ENCODE measurements at regions not wholly inside any gene's neighbourhood (a gene's known extent, or its start where the extent isn't known, plus 50 kb on each side); places are given as distances from the start of the nearest gene placed in this dataset.

GRCh38 chr7:13139436-13139835 lies 452.0 kb downstream of the ARL4A start:
- no peaks in the 10 kb centered on the region for H3K36me3 ChIP-seq
- DNase-seq = no peak
- no peak overlapping the region for H3K4me3 ChIP-seq (ENCODE audit: low read depth, low read length)
- H3K27ac ChIP-seq = no peak overlapping the region
- TF ChIP-seq, protein P1, sequence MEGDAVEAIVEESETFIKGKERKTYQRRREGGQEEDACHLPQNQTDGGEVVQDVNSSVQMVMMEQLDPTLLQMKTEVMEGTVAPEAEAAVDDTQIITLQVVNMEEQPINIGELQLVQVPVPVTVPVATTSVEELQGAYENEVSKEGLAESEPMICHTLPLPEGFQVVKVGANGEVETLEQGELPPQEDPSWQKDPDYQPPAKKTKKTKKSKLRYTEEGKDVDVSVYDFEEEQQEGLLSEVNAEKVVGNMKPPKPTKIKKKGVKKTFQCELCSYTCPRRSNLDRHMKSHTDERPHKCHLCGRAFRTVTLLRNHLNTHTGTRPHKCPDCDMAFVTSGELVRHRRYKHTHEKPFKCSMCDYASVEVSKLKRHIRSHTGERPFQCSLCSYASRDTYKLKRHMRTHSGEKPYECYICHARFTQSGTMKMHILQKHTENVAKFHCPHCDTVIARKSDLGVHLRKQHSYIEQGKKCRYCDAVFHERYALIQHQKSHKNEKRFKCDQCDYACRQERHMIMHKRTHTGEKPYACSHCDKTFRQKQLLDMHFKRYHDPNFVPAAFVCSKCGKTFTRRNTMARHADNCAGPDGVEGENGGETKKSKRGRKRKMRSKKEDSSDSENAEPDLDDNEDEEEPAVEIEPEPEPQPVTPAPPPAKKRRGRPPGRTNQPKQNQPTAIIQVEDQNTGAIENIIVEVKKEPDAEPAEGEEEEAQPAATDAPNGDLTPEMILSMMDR (IDR thresholded peaks at IDR 0.05; ENCODE audit: low read depth, low read length) = no peak
- H3K27me3 ChIP-seq (ENCODE audit: insufficient read depth, low read depth, severe bottlenecking) = no peaks in the 10 kb centered on the region
- H3K9me3 ChIP-seq (ENCODE audit: severe bottlenecking) = no peaks in the 10 kb centered on the region

GRCh38 chr7:13144673-13145072 lies 457.2 kb downstream of the ARL4A start:
- H3K9me3 ChIP-seq (ENCODE audit: severe bottlenecking) = no peaks in the 10 kb centered on the region
- H3K36me3 ChIP-seq = no peaks in the 10 kb centered on the region
- H3K27ac ChIP-seq = no peak overlapping the region
- DNase-seq = no peak
- no peak overlapping the region for H3K4me3 ChIP-seq (ENCODE audit: low read depth, low read length)
- TF ChIP-seq, protein P1 (IDR thresholded peaks at IDR 0.05; ENCODE audit: low read depth, low read length) = no peak
- no peaks in the 10 kb centered on the region for H3K27me3 ChIP-seq (ENCODE audit: insufficient read depth, low read depth, severe bottlenecking)

- Histone ChIP-seq H3K9me3 (ENCODE audit: severe bottlenecking) (no peaks in the 10 kb centered on the region), H3K27ac (no peak overlapping the region), H3K27me3 (ENCODE audit: insufficient read depth, low read depth, severe bottlenecking) (no peaks in the 10 kb centered on the region), H3K36me3 (no peaks in the 10 kb centered on the region), H3K4me3 (ENCODE audit: low read depth, low read length) (no peak overlapping the region)
- TF ChIP-seq, protein P1 (IDR thresholded peaks at IDR 0.05; ENCODE audit: low read depth, low read length) = no peak
- no peak for DNase-seq
These were observed 461.1 kb downstream of the ARL4A start for GRCh38 chr7:13148548-13148947.

DNA sequence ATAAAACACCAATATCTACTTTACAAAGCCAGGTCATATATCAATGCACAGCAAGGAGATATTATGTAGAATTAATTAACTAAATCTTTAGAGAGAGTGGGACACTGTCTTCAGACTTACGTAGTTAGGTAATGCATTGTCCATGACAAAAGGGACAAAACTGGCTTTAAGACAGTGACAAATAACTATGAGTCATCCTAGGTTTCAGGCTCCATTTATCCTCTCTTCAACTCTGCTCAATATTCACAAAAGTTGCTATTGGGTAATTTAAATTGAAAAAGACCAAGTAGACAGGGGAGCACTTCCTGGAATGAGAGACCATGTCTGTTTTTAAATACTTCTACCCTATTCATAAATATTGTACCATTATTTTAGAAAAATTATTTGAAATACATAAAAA lies 464.5 kb downstream of the ARL4A start:
- TF ChIP-seq, protein P1 (IDR thresholded peaks at IDR 0.05; ENCODE audit: low read depth, low read length) = no peak

GRCh38 chr7:13152755-13153154 lies 465.3 kb downstream of the ARL4A start:
- Histone ChIP-seq H3K27me3 (ENCODE audit: insufficient read depth, low read depth, severe bottlenecking) (no peaks in the 10 kb centered on the region), H3K27ac (no peak overlapping the region), H3K9me3 (ENCODE audit: severe bottlenecking) (no peaks in the 10 kb centered on the region), H3K36me3 (no peaks in the 10 kb centered on the region), H3K4me3 (ENCODE audit: low read depth, low read length) (no peak overlapping the region)
- no peak for DNase-seq
- TF ChIP-seq, protein P1 (IDR thresholded peaks at IDR 0.05; ENCODE audit: low read depth, low read length) = no peak

More for the DNA sequence above, 464.5 kb downstream of the ARL4A start:
- Histone ChIP-seq H3K4me3 (ENCODE audit: low read depth, low read length) (no peak overlapping the region), H3K27me3 (ENCODE audit: insufficient read depth, low read depth, severe bottlenecking) (no peaks in the 10 kb centered on the region), H3K9me3 (ENCODE audit: severe bottlenecking) (no peaks in the 10 kb centered on the region), H3K36me3 (no peaks in the 10 kb centered on the region), H3K27ac (no peak overlapping the region)
- no peak for DNase-seq

DNA sequence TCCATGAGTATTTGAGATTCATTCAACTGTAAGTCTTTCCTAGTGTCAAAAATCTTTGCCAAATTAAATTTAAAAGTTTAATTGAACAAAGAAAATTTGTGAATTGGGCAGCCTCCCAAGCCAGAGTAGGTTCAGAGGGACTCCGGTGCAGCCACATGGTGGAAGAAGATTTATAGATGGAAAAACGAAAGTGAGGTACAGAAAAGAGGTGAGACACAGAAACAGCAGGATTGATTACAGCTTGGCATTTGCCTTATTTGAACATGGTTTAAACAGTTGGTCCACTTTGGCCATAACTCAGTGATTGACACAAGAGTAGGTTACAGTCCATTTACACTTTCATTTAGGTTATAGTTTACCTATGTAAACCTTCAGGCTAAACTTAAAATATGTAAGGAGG lies 465.8 kb downstream of the ARL4A start:
- no peaks in the 10 kb centered on the region for H3K9me3 ChIP-seq (ENCODE audit: severe bottlenecking)
- no peak overlapping the region for H3K4me3 ChIP-seq (ENCODE audit: low read depth, low read length)
- TF ChIP-seq, protein P1 (IDR thresholded peaks at IDR 0.05; ENCODE audit: low read depth, low read length) = no peak
- no peaks in the 10 kb centered on the region for H3K36me3 ChIP-seq
- H3K27me3 ChIP-seq (ENCODE audit: insufficient read depth, low read depth, severe bottlenecking) = no peaks in the 10 kb centered on the region
- no peak overlapping the region for H3K27ac ChIP-seq
- no peak for DNase-seq

All from WERI-Rb-1 (cell line).